ENCODE measurements at regions not wholly inside any gene's neighbourhood (a gene's known extent, or its start where the extent isn't known, plus 50 kb on each side); places are given as distances from the start of the nearest gene placed in this dataset.
"Not testable (repeated sequence)": the region's sequence is repeated elsewhere in the genome, so short reads cannot be mapped to it uniquely, and the experiment has no call there.

DNA sequence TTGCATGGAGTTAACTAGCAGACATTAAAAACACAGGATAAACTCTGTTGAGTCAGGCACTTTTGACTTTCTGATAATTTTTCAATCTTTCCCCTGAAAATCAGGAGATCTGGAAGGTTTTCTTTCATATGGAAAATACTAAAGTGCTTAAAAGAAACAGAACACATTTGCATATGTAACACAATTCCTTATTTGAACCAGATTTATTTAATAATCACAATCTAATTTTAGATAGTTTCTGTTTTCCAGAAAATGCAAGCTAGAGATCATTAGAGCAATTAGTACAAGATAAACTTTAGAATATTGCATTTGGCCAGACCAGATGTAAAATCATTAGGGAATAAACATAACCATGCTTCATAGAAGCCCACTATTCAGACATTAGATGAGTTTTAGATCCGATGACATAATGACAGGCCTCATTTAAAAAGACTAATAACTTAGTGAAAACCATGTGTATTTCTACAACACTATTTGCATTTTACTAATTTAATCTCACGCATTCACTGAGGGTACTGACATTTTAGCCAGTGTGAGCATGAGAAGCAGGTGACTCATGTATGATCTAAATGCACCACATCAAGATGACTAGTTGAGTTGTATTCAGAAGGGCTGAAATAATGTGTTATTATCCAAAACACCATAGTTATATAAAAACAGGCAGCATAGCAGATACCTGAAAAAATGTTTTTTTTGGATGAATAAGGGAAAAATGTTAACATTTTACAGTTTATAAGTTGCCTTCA lies 611.5 kb downstream of the LTN1 start:
- TF ChIP-seq, protein P1, sequence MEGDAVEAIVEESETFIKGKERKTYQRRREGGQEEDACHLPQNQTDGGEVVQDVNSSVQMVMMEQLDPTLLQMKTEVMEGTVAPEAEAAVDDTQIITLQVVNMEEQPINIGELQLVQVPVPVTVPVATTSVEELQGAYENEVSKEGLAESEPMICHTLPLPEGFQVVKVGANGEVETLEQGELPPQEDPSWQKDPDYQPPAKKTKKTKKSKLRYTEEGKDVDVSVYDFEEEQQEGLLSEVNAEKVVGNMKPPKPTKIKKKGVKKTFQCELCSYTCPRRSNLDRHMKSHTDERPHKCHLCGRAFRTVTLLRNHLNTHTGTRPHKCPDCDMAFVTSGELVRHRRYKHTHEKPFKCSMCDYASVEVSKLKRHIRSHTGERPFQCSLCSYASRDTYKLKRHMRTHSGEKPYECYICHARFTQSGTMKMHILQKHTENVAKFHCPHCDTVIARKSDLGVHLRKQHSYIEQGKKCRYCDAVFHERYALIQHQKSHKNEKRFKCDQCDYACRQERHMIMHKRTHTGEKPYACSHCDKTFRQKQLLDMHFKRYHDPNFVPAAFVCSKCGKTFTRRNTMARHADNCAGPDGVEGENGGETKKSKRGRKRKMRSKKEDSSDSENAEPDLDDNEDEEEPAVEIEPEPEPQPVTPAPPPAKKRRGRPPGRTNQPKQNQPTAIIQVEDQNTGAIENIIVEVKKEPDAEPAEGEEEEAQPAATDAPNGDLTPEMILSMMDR (IDR thresholded peaks at IDR 0.05), result not testable (repeated sequence)
- TF ChIP-seq POLR2A (IDR thresholded peaks at IDR 0.05), result not testable (repeated sequence)

Data from transverse colon (tissue), 3 donors.